A673 (cell line): ENCODE measurements at regions not wholly inside any gene's neighbourhood (a gene's known extent, or its start where the extent isn't known, plus 50 kb on each side); places are given as distances from the start of the nearest gene placed in this dataset.

Experiments
- BruUV-seq: library from RNA; stranded (reverse); fragments of 400-500 nt; replicated peaks from 2 replicates; lab custom pipeline; 2021; lab: Mats Ljungman, UMichigan
- CTCF ChIA-PET: fragments of 300-600 bp; sonication (Branson Sonifier 250); formaldehyde crosslinking; loops from one replicate; lab custom pipeline; 2022; ENCODE audit warnings: antibody characterized with exemption; lab: Charles Lee
- POLR2A ChIA-PET: fragments of 300-600 bp; sonication (Branson Sonifier 250); formaldehyde crosslinking; loops from one replicate; lab custom pipeline; 2022; ENCODE audit warnings: antibody characterized with exemption; ENCODE audit not compliant: low non-redundant PET; lab: Charles Lee
- DNase-seq: peaks from one replicate; pipeline ENCODE4 v3.0.0-alpha.2; 2015; ENCODE audit warnings: low spot score
- H3K27ac ChIP-seq: fragments of 200-600 bp; sonication (generic); 2 replicates; pipeline ENCODE4 v1.5.1; 2016; ENCODE audit warnings: mixed run types, low read depth, mild to moderate bottlenecking, mixed read lengths, antibody characterized with exemption, low read length; ENCODE audit not compliant: poor library complexity, severe bottlenecking
- H3K27me3 ChIP-seq: fragments of 200-600 bp; sonication (generic); replicated peaks from 2 replicates; pipeline ENCODE4 v1.6.1; 2017; ENCODE audit warnings: mixed run types, low read depth, mild to moderate bottlenecking, mixed read lengths, antibody characterized with exemption, low read length; ENCODE audit not compliant: insufficient read depth, poor library complexity
- H3K36me3 ChIP-seq: fragments of 200-600 bp; sonication (generic); 2 replicates; pipeline ENCODE4 v1.6.1; 2016; ENCODE audit warnings: mixed run types, mild to moderate bottlenecking, mixed read lengths, antibody characterized with exemption, low read length; ENCODE audit not compliant: insufficient read depth, poor library complexity, severe bottlenecking
- H3K4me1 ChIP-seq: fragments of 200-600 bp; sonication (generic); 2 replicates; pipeline ENCODE4 v1.6.1; 2017; ENCODE audit warnings: mixed run types, mild to moderate bottlenecking, mixed read lengths, antibody characterized with exemption, low read length; ENCODE audit not compliant: insufficient read depth, poor library complexity, severe bottlenecking
- H3K4me3 ChIP-seq: fragments of 200-600 bp; sonication (generic); 2 replicates; pipeline ENCODE4 v1.5.1; 2016; ENCODE audit warnings: low read depth, mixed run types, mild to moderate bottlenecking, mixed read lengths, low read length; ENCODE audit not compliant: poor library complexity, severe bottlenecking
- H3K9me3 ChIP-seq: fragments of 200-600 bp; sonication (generic); 2 replicates; pipeline ENCODE4 v1.6.1; 2016; ENCODE audit warnings: mixed run types, low read depth, mild to moderate bottlenecking, mixed read lengths, antibody characterized with exemption, low read length; ENCODE audit not compliant: poor library complexity, severe bottlenecking
- CTCF ChIP-seq: fragments of 300-800, 200-600 bp; sonication (generic); conservative IDR thresholded peaks from 2 replicates; pipeline ENCODE4 v1.5.1; 2017; ENCODE audit warnings: low read depth, mild to moderate bottlenecking, antibody characterized with exemption, low read length, moderate library complexity, mixed read lengths
- EZH2 ChIP-seq: fragments of 200-600 bp; sonication (generic); IDR thresholded peaks from 2 replicates; pipeline ENCODE4 v1.6.1; 2017; ENCODE audit warnings: borderline replicate concordance, low read depth, mild to moderate bottlenecking, mixed read lengths, antibody characterized with exemption, low read length; ENCODE audit not compliant: poor library complexity, severe bottlenecking
- intact Hi-C: fragments of 100-400 bp; cut with micrococcal nuclease; formaldehyde crosslinking; loops from one replicate; pipeline ENCODE4 v1.10.0; 2022; ENCODE audit not compliant: unreplicated experiment

- peaks cover 67% of the 10 kb centered on the region for H3K27me3 ChIP-seq
- H3K36me3 ChIP-seq: no peaks in the 10 kb centered on the region
- CTCF ChIA-PET: no interaction called here
- intact Hi-C loops: no loop called here
- POLR2A ChIA-PET: no interaction called here
- peaks cover 11% of the 10 kb centered on the region for H3K4me1 ChIP-seq
- TF ChIP-seq EZH2 (no peak), CTCF (no peak)
- BruUV-seq: no TSS peak
- no peaks in the 10 kb centered on the region for H3K9me3 ChIP-seq
- no peak overlapping the region for H3K27ac ChIP-seq
- no peak for DNase-seq
- no peak overlapping the region for H3K4me3 ChIP-seq
Measured at GRCh38 chr18:2410688-2411087, 160.6 kb downstream of the METTL4 start.

GRCh38 chr18:2411381-2411960 lies 159.8 kb downstream of the METTL4 start:
- BruUV-seq: no TSS peak
- peaks cover 11% of the 10 kb centered on the region for H3K4me1 ChIP-seq
- H3K27me3 ChIP-seq: peaks cover 72% of the 10 kb centered on the region
- no peak for DNase-seq
- TF ChIP-seq CTCF (no peak), EZH2 (no peak)
- H3K27ac ChIP-seq: no peak overlapping the region
- no peaks in the 10 kb centered on the region for H3K9me3 ChIP-seq
- H3K4me3 ChIP-seq: no peak overlapping the region
- H3K36me3 ChIP-seq: no peaks in the 10 kb centered on the region
- ChIA-PET CTCF (no interaction called here), POLR2A (no interaction called here)
- intact Hi-C loops: no loop called here

GRCh38 chr18:2412281-2412680 lies 159.0 kb downstream of the METTL4 start:
- TF ChIP-seq CTCF (no peak), EZH2 (no peak)
- Histone ChIP-seq H3K27ac (no peak overlapping the region), H3K27me3 (peaks cover 67% of the 10 kb centered on the region), H3K4me1 (peaks cover 11% of the 10 kb centered on the region), H3K9me3 (no peaks in the 10 kb centered on the region), H3K36me3 (no peaks in the 10 kb centered on the region), H3K4me3 (no peak overlapping the region)
- CTCF ChIA-PET: no interaction called here
- peak; percentile 73 for DNase-seq
- BruUV-seq: no TSS peak
- POLR2A ChIA-PET: no interaction called here
- intact Hi-C loops: no loop called here
